SJCRH30 (cell line): ENCODE measurements at regions not wholly inside any gene's neighbourhood (a gene's known extent, or its start where the extent isn't known, plus 50 kb on each side); places are given as distances from the start of the nearest gene placed in this dataset.
"Not testable (repeated sequence)": the region's sequence is repeated elsewhere in the genome, so short reads cannot be mapped to it uniquely, and the experiment has no call there.

Source experiments
- DNase-seq, 2 experiments: peaks; one replicate each; pipeline ENCODE4 v3.0.0-alpha.2; 2015 to 2020
- H3K27ac ChIP-seq: fragments of 250-450 bp; sonication (Bioruptor Pico); 2 replicates; pipeline ENCODE4 v1.5.1; 2020; ENCODE audit warnings: mild to moderate bottlenecking, moderate library complexity
- H3K27me3 ChIP-seq: fragments of 250-450 bp; sonication (Bioruptor Pico); 2 replicates; pipeline ENCODE4 v1.5.1; 2020; ENCODE audit warnings: mild to moderate bottlenecking, moderate library complexity
- H3K36me3 ChIP-seq: fragments of 250-450 bp; sonication (Bioruptor Pico); 2 replicates; pipeline ENCODE4 v1.5.1; 2020; ENCODE audit warnings: mild to moderate bottlenecking, moderate library complexity
- H3K4me1 ChIP-seq: fragments of 250-450 bp; sonication (Bioruptor Pico); 2 replicates; pipeline ENCODE4 v1.5.1; 2020; ENCODE audit warnings: mild to moderate bottlenecking, moderate library complexity
- H3K4me3 ChIP-seq: fragments of 250-450 bp; sonication (Bioruptor Pico); 2 replicates; pipeline ENCODE4 v1.5.1; 2020; ENCODE audit warnings: mild to moderate bottlenecking, moderate library complexity
- H3K9me3 ChIP-seq: fragments of 250-450 bp; sonication (Bioruptor Pico); replicated peaks from 2 replicates; pipeline ENCODE4 v1.5.1; 2020; ENCODE audit warnings: mild to moderate bottlenecking, moderate library complexity

DNA sequence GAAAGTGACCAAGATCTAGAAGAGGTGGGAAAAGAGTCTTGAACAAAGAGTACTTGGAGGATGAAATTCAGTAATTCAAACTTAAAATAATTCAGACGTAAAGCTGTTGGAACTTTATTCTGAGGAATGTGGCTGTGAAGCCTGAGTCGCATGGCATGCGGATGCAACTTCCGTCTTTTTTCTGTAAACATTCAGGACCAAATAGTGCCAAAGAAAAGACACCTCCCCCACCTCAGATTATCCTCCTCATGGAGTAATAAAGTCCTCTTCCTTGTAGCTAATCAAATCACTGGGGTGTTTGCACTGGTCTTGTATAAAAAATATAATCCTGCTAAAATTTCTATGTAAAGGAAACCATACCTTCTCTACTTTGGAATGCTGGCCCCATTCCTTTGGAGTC is 790.4 kb downstream of the TSN start:
- Histone ChIP-seq H3K4me3 (no peak overlapping the region), H3K27me3 (peaks cover 7% of the 10 kb centered on the region; the same call in 1 of the 2 replicates), H3K27ac (no peak overlapping the region), H3K36me3 (no peaks in the 10 kb centered on the region), H3K9me3 (no peaks in the 10 kb centered on the region), H3K4me1 (no peaks in the 10 kb centered on the region)
- no peak for DNase-seq

DNA sequence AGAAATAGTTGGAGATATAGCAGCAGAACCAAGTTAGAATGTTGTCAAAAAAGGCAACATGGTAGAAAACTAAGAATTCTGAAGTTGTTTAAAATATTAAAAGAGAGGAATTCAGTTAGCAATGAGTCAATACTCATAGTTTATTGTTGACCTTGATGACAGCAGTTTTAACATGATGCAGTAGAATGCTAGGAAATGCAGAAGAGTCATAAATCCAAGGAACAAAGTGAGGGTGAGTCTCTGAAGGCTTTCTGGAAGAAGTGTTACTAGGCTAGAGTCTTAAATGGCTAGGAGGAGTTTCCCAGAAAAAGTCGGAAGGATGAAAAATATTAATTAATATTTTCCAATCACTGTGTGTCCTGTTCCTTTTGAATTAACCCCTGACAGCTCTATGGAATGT is 807.3 kb downstream of the TSN start:
- no peaks in the 10 kb centered on the region for H3K4me1 ChIP-seq
- no peaks in the 10 kb centered on the region for H3K27me3 ChIP-seq
- H3K36me3 ChIP-seq, result no peaks in the 10 kb centered on the region
- H3K9me3 ChIP-seq, result no peaks in the 10 kb centered on the region
- no peak overlapping the region for H3K27ac ChIP-seq
- no peak overlapping the region for H3K4me3 ChIP-seq
- DNase-seq, result no peak

DNA sequence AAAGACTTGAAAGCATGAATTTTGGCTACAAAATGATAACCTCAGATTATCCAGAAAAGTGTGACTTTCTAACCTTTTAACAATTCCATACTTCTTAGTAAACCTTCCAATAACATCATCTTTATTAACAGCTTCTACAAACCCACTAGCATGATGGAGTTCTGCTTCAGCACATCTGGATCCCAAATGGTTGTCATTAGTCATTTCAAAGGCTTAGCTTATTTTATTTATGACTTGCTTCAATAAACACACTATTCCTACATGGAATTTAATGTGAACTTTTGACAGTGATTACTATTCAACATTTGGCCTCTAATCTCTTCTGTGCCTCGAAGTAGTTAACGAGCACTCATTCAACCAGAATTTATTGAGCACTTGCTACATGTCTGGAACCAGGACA is 808.3 kb downstream of the TSN start:
- Histone ChIP-seq H3K4me1 (no peaks in the 10 kb centered on the region), H3K9me3 (no peaks in the 10 kb centered on the region), H3K4me3 (no peak overlapping the region), H3K36me3 (no peaks in the 10 kb centered on the region), H3K27ac (no peak overlapping the region), H3K27me3 (no peaks in the 10 kb centered on the region)
- DNase-seq, result no peak

DNA sequence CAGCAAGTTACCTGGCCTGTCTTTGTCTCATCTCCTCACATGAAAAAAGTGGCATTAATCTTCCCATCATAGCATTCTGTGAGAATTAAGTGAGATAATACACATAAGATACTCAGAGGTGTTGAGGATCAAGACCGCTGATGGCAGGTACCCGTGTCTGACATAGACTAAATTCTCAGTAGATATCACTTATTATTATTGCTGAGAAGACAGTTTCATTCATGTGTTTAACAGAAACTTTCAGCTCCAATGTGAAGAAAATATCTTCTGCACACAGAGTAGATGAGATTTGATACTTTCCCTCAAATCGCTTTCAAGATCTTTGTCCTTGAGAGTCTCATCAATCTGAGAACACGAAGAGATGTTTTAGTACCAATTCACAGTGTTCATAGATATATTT is 809.4 kb downstream of the TSN start:
- Histone ChIP-seq H3K9me3 (no peaks in the 10 kb centered on the region), H3K4me1 (no peaks in the 10 kb centered on the region), H3K27me3 (no peaks in the 10 kb centered on the region), H3K36me3 (no peaks in the 10 kb centered on the region), H3K4me3 (no peak overlapping the region), H3K27ac (no peak overlapping the region)
- no peak for DNase-seq

DNA sequence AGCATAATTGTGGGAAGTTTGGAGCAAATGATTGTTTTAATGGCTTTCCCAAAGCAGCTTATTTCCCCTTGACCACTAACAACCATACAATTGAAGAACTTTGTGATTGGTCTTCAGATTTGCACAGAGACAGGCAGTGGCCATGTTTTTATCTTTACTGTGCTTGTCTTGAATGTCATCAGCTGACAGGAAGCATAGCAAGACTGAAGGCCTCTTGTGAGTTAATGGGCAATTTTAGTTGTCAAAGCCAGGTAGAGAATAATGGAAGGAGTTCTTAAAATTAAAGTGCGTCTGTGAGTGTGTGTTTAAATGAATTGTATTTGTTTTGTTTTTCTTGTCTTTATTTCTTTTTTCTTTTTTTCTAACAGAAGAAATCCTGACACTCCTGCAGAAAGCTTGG is 809.9 kb downstream of the TSN start:
- no peak overlapping the region for H3K27ac ChIP-seq

DNA sequence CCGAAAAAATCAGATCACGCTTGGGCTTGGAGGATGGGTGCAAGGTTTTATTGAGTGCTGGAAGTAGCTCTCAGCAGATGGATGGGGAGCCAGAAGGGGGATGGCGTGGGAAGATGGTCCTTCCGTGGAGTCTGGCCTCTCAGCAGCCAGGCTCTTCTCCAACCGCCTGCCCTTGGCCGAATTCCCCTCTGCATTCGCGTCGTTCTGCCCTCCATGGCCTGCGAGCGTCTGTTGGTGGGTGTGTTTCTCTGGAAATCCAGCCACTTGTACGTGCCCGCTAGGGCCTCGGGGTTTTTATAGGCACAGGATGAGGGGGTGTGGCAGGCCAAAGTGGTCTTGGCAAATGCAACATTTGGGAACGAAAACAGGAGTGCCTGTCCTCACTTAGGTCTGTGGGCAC is 815.2 kb downstream of the TSN start:
- Histone ChIP-seq H3K4me1 (no peaks in the 10 kb centered on the region), H3K27ac (no peak overlapping the region), H3K9me3 (no peaks in the 10 kb centered on the region), H3K36me3 (no peaks in the 10 kb centered on the region), H3K27me3 (no peaks in the 10 kb centered on the region), H3K4me3 (no peak overlapping the region)
- no peak for DNase-seq

More for the DNA sequence above, 809.9 kb downstream of the TSN start:
- DNase-seq, result no peak
- no peaks in the 10 kb centered on the region for H3K9me3 ChIP-seq
- H3K4me3 ChIP-seq, result no peak overlapping the region
- no peaks in the 10 kb centered on the region for H3K4me1 ChIP-seq
- H3K27me3 ChIP-seq, result no peaks in the 10 kb centered on the region
- no peaks in the 10 kb centered on the region for H3K36me3 ChIP-seq

DNA sequence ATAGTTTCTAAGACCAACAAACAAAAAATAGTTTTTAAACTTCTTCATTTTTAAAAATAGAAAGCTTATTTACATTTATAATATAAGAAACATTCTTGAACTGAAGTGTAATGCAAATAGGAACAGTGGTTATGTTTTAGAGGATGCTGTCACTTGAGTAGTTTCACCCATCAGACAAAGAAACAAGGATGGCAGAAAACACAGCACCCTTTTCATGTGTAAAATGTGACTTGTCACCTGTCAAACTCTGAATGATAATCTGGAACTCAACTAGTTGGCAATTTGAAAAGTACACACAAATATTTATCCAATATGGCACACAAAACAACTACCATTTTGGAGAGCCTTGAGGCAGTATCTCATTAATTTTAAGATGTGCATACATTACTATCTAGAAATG is 816.0 kb downstream of the TSN start:
- not testable (repeated sequence) for H3K27me3 ChIP-seq, H3K9me3 ChIP-seq, H3K4me1 ChIP-seq, H3K4me3 ChIP-seq, H3K36me3 ChIP-seq, H3K27ac ChIP-seq, DNase-seq

DNA sequence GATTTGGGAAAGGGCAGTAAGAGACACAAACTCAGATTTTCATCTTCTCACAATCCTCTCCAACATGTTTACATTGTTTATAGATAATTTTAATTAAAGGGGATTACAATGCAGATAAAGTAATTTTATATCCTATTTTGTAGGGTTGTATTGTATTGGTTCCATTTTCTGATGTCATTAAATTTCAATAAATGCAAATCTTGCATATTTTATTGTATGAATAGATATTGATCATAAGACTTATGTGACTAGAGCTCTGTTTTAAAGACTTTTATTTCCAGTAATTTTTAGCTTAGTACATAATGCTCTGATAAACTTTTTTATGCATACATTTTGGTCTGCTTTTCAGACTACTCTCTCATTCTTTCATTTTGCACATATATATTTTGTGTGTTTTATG is 819.6 kb downstream of the TSN start:
- no peak overlapping the region for H3K4me3 ChIP-seq
- no peaks in the 10 kb centered on the region for H3K9me3 ChIP-seq
- H3K36me3 ChIP-seq, result no peaks in the 10 kb centered on the region
- DNase-seq, result no peak
- H3K4me1 ChIP-seq, result no peaks in the 10 kb centered on the region
- H3K27me3 ChIP-seq, result no peaks in the 10 kb centered on the region
- H3K27ac ChIP-seq, result no peak overlapping the region

DNA sequence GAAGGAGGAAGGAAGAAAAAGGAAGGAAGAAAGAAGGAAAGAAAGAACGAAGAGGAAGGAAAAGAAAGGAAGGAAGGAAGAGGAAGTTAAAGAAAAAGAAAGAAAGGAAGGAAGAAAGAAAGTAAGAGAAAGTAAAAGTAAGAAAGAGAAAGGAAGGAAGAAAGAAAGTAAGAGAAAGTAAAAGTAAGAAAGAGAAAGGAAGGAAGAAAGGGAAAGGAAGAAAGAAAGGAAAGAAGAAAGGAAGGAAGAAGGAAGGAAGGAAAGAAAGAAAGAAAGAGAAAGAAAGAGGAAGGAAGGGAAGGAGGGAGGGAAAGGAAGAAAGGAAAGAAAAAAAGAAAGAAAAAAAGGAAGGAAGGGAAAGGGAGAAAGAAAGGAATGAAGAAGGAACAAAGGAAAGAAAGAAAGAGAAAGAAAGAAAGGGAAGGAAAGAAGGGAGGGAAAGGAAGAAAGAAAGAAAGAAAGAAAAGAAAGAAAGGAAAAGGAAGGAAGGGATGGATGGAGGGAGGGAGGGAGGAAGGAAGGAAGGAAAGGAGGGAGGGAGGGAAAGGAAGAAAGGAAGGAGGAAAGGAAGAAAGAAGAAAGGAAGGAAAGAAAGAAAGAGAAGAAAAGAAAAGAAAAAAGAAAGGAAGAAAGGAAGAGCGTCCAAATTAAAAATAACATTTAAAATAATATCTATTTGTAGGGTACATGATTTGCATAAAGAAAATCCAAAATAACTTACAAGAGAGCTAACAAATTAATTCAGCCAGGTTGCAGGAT is 827.9 kb downstream of the TSN start:
- no peaks in the 10 kb centered on the region for H3K27me3 ChIP-seq
- no peak overlapping the region for H3K4me3 ChIP-seq
- no peak for DNase-seq
- no peak overlapping the region for H3K27ac ChIP-seq
- H3K9me3 ChIP-seq, result no peaks in the 10 kb centered on the region
- no peaks in the 10 kb centered on the region for H3K36me3 ChIP-seq
- H3K4me1 ChIP-seq, result no peaks in the 10 kb centered on the region

DNA sequence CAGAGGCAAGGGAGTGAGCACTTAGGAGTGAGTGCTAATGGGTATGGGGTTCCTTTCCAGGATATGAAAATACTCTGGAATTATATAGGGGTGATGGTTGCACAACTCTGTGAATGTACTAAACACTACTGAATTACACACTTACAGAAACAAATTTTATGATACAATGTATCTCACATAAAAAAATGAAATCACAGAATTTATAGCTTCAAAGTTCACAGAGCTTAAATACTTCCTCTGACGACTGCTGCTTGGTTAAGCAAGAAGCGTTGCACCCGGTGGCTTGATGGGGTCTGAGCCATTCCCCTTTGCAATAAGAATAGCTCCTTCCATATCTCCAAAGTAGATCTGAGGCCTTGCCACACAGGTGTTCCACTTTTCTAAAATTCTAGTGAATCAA is 835.1 kb downstream of the TSN start:
- no peaks in the 10 kb centered on the region for H3K36me3 ChIP-seq
- no peaks in the 10 kb centered on the region for H3K27me3 ChIP-seq
- H3K4me3 ChIP-seq, result no peak overlapping the region
- H3K9me3 ChIP-seq, result no peaks in the 10 kb centered on the region
- DNase-seq, result no peak
- no peaks in the 10 kb centered on the region for H3K4me1 ChIP-seq
- no peak overlapping the region for H3K27ac ChIP-seq

DNA sequence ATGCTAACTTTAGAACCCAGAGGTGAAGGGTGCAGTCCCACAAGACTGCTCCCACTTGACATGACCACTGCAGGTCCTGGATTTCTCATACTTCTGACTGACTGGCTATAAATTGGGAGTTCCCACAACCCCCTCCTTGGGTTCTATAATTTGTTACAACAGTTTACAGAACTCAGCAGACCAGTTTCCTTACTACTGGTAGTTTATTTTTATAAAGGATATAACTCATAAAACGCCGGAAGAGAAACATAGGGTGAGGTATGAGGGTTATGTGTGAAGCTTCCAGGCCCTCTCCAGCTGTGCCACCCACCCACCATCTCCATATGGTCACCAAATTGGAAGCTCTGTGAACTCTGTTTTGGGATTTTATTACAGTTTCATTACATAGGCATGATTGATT is 839.6 kb downstream of the TSN start:
- no peaks in the 10 kb centered on the region for H3K4me1 ChIP-seq
- H3K4me3 ChIP-seq, result no peak overlapping the region
- H3K9me3 ChIP-seq, result no peaks in the 10 kb centered on the region
- DNase-seq, result no peak
- no peaks in the 10 kb centered on the region for H3K27me3 ChIP-seq
- no peaks in the 10 kb centered on the region for H3K36me3 ChIP-seq
- H3K27ac ChIP-seq, result no peak overlapping the region

DNA sequence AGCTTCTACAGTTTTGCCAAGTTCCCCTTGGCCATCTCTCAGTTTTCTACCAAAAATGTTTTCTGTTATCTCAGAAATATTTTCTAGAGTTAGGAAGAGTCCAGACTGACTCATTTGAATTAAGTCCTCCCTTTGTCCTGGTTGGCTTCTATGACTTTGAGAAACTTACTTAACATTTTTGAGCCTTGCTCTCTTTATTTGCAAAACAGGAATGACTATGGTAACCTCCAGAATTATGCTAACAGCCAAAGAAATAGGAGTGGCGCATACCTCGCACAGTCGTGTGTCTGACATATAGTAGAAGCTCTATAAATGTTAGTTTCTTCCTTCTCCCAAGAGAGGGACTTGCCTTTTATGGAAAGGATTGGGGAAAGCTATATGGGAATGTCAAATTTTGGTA is 841.1 kb downstream of the TSN start:
- H3K36me3 ChIP-seq, result no peaks in the 10 kb centered on the region
- no peaks in the 10 kb centered on the region for H3K4me1 ChIP-seq
- no peaks in the 10 kb centered on the region for H3K9me3 ChIP-seq
- no peak for DNase-seq
- no peak overlapping the region for H3K4me3 ChIP-seq
- no peak overlapping the region for H3K27ac ChIP-seq
- no peaks in the 10 kb centered on the region for H3K27me3 ChIP-seq

DNA sequence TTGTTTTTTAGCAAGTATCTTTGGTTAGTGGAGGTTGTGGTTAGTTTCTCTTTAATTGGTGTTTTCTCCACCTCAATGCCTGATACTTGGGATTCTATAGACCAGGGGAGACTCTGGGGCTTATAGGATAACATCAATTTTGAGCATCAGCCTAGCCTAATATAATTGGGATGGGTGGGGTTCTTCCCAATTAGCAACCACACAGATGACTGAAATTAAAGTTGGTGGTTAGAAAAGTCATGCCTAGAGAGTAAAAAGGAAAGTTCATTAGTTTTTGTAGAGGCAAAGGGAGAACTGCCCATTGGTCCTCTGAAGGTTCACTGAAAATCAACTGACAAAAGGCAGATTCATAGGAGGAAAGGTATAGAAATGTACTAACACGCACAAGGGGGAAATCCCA is 843.3 kb downstream of the TSN start:
- no peak overlapping the region for H3K27ac ChIP-seq
- DNase-seq, result no peak

DNA sequence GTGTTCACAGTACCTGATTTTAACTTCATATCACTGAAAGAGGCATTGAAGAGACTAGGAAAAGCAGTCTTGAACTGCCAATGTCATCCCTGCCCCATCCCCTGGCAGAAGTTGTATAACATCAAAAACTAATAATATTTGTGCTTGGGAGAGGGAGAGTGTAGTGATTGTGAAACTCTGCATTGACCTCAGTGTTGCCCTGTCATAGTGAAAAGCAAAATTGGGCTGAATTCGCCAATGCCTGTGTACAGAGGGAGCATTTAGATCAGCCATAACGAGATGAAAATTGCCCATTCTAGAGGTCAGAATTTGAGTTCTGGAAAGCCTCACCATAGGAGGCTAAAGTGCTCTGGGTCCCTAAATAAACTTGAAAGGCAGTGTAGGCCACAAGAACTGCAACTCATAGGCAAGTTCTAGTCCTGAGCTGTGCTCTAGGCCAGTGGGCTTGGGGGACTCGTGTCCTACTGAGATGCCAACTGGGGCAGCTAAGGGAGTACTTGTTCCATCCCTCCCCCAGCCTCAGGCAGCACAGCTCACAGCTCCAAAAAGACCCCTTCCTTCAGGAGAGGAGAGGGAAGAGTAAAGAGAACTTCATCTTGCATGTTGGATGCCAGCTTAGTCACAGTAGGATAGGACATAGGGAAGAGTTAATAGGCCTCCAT is 855.6 kb downstream of the TSN start:
- Histone ChIP-seq H3K27me3 (no peaks in the 10 kb centered on the region), H3K9me3 (no peaks in the 10 kb centered on the region), H3K4me3 (no peak overlapping the region), H3K4me1 (no peaks in the 10 kb centered on the region), H3K27ac (no peak overlapping the region), H3K36me3 (no peaks in the 10 kb centered on the region)
- no peak for DNase-seq

More for the DNA sequence above, 843.3 kb downstream of the TSN start:
- Histone ChIP-seq H3K9me3 (no peaks in the 10 kb centered on the region), H3K4me1 (no peaks in the 10 kb centered on the region), H3K36me3 (no peaks in the 10 kb centered on the region), H3K27me3 (no peaks in the 10 kb centered on the region), H3K4me3 (no peak overlapping the region)

DNA sequence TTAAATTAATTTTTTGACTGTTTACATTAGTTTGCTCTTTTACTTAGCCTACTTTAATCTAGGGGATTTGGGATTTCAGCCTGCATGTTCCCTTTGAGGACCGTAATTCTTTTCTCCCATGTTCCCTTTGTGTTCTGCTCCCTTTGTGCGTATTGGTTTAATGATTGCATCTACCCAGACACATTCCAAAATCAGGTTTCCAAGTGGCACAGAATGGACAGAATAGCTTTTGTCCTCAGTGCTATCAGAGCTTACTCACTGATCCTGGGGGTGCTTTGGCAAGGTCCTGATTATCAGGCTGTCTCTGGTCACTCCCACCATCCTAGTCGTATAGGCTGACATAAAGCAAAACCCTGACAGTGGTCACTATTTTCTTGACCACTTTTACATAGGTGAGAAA is 867.5 kb downstream of the TSN start:
- H3K27me3 ChIP-seq, result no peaks in the 10 kb centered on the region
- DNase-seq, result no peak
- H3K36me3 ChIP-seq, result no peaks in the 10 kb centered on the region
- H3K9me3 ChIP-seq, result no peaks in the 10 kb centered on the region
- no peaks in the 10 kb centered on the region for H3K4me1 ChIP-seq
- no peak overlapping the region for H3K27ac ChIP-seq
- H3K4me3 ChIP-seq, result no peak overlapping the region

DNA sequence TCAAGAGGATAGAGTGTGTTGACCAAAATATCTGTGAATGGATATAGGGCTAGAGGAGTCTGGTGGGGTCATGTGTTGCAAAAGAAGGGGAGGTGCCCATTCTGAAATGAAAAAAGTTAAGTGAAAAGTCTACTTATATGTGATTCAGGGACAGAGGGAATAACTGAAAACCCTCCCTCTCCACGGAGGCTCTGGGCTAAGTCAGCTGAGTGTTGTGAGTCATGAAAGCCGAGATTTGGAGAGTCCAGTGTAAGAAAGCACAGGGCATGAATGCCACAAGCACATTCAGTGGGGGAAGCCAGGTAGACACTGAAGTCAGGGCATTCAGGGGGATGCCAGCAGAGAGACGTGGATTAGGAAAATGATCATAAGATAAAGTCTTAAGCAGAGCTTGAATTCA is 871.9 kb downstream of the TSN start:
- no peaks in the 10 kb centered on the region for H3K27me3 ChIP-seq
- H3K9me3 ChIP-seq, result no peaks in the 10 kb centered on the region
- no peaks in the 10 kb centered on the region for H3K36me3 ChIP-seq
- no peaks in the 10 kb centered on the region for H3K4me1 ChIP-seq
- no peak overlapping the region for H3K27ac ChIP-seq
- H3K4me3 ChIP-seq, result no peak overlapping the region
- DNase-seq, result no peak
